IPS-NIHi7 (cell line): ENCODE measurements at regions not wholly inside any gene's neighbourhood (a gene's known extent, or its start where the extent isn't known, plus 50 kb on each side); places are given as distances from the start of the nearest gene placed in this dataset.

Experiments used
- DNase-seq: peaks from one replicate; pipeline ENCODE4 v3.0.0; 2012; ENCODE audit warnings: mixed read lengths; ENCODE audit errors: extremely low spot score

DNA sequence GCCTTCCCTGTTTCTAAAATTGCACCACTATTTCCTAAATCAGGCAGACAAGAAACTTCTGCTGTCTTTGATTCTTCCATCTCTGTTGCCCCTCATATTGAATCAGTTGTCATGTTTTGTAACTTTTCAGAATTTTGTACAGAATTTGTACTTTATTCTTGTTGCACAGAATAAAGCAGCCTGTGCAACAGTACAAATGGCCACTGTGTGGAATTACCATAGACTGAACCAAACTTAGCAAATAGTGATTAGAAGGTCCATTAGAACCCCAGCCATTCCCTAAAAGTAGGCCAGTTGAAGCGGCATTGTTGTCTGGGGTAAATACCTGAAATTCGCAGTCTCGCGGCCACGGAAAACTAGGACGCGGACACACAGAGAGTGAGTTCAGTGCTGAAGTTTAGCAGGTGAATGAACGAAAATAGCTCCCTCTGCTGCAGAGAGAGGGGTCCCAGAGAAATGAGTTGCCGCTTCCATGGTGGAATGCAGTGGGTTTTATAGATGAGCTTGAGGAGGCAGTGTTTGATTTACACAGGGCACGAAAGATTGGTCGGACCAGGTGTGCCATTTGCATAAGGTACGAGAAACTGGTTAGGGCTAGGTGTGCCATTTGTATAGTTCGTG lies 71.8 kb downstream of the C4orf33 start:
- DNase-seq, result peak; percentile 40

DNA sequence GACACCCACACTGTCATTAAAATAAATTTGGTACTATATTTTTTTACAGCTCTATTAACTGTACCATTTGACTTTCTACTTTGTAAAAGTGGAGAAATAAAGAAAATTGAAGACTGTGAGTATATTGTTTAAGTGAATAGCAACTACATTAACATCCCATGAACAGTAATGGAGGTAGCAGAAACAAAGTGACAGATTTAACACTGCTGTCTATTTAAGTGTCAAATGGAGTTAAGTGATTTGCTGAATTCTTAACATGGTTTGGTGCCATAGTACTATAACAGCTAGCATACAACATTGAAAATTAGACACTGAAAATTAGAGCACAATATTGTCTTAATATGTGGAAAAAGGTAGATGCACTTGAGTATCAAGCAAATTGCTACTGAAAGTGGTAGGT lies 76.2 kb downstream of the C4orf33 start:
- DNase-seq, result no peak

DNA sequence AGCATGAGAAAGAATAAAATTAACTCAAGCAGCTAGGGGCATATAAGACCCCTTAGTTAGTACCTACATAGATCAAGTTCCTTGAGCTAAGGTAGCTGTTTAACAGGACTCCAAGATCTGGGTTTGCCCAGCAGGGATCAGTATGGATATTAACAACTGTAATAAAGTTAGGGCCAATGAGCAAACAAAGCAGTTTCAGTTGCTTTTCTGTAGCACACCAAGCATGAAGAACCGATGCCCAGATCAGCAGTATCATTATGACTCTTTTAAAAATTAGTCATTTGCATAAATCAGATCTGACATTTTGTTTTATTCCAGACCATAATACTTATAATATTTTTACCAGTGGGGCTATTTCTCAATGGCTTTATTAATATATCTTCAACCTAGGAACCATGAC lies 80.9 kb downstream of the C4orf33 start:
- DNase-seq, result no peak

DNA sequence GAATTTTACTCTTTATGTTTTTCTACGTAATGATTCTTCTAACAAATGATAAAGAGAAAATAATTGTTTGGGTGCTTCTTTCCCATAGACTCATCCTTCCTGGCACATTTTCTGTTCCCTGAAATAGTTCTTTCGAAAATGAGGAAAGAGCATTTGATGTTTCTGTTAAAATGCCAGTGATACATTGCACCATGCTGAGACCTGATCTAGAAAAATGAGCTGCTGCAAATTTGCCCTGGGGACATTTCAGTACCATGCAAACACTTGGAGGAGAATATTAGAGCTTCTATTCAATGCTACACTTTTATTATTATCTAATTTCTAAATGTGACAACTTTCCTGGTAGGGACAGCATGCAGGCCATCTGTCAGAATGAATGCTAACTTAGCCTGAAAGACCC lies 83.3 kb downstream of the C4orf33 start:
- DNase-seq, result no peak

DNA sequence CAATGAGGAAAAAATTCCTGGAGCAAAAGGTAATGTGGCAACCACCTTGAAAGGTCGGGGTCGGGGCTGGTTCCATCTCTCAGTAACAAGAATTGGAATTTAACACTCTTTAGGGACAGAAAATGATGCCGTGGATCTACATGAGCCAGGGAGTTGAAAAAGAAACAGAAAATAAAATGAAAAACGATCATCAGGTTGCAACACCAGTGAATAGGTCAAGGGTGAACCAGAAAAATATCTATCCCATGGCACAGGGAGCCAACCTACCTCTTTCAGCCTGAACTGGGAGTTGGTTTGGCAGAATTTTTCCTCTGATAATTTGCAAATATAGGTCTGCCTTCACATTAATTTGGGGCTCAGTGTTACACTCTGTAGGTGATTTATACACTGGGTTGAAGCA lies 93.7 kb downstream of the C4orf33 start:
- no peak for DNase-seq

DNA sequence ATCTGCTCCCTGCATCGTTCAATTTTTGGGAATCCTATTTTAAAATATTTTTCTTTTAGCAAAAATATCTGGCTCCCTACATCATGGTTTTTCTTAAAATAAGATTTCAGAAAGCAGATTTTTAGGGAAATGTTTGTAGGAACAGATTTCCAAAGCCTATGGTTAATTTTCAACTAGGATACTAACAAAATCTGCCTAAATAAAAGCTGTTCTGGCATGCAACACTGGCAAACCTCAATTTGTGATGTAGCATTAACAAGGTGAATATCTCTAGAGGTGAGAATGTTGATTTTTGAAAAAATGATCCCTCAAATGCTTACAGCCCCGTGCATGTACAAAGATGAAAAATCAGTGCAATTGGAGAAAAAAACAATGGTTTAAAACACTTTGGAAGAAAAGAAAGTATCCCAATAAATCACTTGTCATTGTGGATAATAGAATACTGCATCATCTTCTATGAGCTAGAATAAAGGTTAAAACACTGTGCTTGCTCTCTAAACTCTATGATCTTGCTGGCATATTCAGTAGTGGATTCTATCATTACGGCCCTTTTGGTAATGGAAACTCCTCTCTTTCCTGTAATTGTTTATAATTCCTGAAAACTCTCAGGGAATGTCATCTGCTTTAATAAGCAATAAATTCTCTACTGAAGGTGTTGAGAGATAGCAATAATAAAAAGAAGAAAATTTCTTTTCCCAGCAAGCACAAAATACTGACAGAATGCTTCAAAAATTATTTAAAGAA lies 97.6 kb downstream of the C4orf33 start:
- DNase-seq, result no peak

- no peak for DNase-seq
Observed at GRCh38 chr4:129208481-129208880, 112.5 kb downstream of the C4orf33 start.

DNA sequence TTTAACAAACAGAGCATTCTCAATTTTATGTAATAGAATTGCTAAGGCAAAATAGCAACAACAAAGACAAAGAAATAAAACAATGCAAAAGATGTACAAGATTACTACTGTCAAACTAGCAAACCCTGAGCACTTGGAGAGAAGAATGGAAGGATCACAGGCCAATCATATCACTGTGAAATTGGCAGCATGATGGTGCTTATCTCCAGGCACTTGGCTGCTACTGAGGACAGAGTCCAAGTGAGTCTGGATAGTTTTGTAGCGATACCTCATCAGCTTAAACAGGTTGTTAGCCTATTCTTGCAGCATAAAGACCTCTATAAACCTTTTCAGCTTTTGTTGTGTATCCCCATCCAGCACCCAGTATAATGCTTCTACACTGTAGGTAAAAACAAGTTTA lies 117.7 kb downstream of the C4orf33 start:
- no peak for DNase-seq

DNA sequence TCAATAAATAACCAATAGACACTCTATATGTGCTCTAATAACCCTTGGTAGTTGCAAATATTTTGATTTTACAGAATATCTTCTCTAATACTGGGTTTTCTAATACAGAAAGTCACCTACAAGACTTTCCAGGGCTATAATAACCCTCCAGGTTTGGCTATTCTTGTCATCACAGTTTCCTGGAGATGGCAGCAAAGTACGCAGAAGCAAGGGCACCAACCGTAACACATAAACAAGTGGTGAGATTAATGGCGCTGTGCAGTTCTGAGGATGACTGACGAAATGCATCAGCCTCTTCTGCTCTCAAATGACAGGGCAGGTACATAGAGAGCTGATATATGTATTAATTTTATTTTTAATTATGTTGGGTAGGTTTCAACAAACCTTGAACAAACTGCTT lies 122.4 kb downstream of the C4orf33 start:
- DNase-seq, result no peak

DNA sequence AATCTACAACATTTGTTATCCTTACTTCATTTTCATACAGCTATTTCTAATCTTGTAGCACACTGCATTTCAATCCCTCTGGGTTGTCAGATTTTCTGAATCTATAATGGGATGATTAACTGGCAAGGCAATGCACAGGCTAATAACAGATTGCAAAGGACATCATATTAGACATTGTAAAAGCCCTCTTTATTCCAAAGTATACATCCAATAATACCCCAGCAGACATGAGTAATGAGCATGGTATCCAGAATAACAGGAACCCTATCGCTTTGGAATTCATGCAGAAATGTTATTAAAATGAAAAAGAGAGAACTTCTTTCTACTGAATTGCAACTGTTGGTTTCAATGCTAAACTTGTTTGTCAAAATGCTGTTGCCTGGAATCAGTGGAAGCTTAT lies 122.9 kb downstream of the C4orf33 start:
- DNase-seq, result no peak

GRCh38 chr4:129220254-129220653 lies 124.3 kb downstream of the C4orf33 start:
- no peak for DNase-seq

- no peak for DNase-seq
Observed at GRCh38 chr4:129223945-129224344, 128.0 kb downstream of the C4orf33 start.

DNA sequence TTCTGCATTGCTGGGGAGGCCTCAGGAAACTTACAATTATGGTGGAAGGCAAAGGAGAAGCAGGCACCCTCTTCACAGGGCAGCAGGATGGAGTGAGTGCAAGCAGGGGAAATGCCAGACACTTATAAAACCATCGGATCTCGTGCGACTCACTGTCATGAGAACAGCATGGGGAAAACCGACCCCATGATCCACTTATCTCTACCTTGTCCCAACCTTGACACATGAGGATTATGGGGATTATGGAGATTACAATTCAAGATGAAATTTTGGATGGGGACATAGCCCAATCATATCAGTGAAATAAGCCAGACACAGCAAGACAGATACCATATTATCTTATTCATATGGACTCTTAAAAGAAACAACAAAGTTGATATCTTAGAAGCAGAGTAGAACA lies 134.9 kb downstream of the C4orf33 start:
- DNase-seq, result no peak

GRCh38 chr4:129231945-129232588 lies 136.1 kb downstream of the C4orf33 start:
- DNase-seq, result no peak

DNA sequence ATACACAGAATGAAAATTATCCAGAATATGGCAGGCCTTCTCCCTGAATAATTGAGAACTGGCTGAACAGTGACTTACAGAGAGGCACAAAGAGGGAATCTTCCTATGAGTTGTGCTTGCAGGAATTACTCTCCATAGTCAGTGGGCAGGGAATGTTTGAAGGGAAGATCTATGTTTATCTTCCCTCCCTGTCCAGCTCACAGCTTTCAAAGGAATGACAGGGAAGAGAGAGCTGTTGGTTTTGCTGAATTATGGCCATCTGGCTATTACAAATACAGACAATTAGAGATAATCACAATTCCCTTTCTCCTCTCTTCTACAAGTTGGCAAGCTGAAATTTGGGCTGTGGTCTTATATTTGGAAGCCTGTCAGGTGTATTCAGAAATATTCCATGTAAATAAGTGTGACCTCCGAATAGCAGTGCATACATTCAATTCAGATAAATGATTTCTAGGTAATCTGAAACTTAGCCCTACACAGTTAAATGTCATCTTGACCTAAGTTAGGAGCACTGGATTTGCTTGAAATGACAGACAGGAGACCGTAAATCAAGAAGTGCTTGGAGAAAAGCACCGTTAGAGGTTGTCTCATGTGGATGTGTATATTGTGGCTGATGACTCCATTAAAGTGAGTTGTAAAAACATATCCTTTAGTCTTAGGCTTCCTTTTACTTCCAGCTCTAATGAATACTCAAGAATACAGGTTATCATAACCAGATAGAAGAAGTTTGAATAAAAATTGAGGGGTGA lies 136.8 kb downstream of the C4orf33 start:
- no peak for DNase-seq

- DNase-seq, result no peak
Observed at GRCh38 chr4:129233691-129234090, 137.7 kb downstream of the C4orf33 start.

DNA sequence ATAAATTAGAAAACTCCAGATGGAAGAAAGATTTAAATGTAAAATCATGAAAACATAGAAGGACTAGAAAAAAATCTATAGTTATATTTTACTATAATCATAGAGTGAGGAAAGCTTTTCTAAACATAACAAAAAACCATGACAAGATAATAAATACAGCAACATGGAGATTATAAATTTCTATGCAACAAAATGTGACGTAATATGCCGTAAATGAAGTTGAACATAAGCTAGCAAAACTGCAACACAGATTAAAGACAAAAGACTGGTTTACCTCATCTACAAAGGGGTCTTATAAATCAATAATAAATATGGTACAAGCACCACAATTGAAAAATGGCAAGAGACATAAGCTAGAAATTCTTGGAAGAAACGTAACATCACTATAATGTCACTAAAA lies 140.4 kb downstream of the C4orf33 start:
- DNase-seq, result no peak

GRCh38 chr4:129239088-129239487 lies 143.1 kb downstream of the C4orf33 start:
- no peak for DNase-seq

DNA sequence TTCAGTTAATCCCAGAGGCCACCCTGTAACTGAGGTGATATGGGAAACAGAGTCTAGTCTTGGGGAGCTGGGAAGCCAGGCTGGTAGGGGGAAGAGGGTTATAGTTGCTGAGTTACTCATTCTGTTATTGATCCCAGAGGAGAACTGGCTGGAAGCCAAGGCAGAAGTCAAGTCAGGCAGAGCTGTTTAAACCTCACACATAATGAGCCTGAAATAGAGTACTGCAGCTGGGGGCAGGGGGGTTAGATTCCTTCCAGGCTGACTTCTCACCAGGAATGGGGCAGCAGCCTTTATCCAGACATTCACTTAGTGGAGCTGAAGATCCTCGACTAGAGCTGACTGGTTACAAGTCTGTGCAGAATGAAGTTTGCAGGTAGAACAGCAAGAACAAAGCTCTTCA lies 144.9 kb downstream of the C4orf33 start:
- no peak for DNase-seq

GRCh38 chr4:129246145-129246544 lies 150.2 kb downstream of the C4orf33 start:
- DNase-seq, result no peak

GRCh38 chr4:129246910-129247461 lies 151.0 kb downstream of the C4orf33 start:
- DNase-seq, result no peak

- no peak for DNase-seq
Observed at GRCh38 chr4:129248621-129249020, 152.7 kb downstream of the C4orf33 start.
